HCT116 (cell line): ENCODE measurements at regions not wholly inside any gene's neighbourhood (a gene's known extent, or its start where the extent isn't known, plus 50 kb on each side); places are given as distances from the start of the nearest gene placed in this dataset.

Source experiments
- ATAC-seq: fragments of 200-7000 bp; cut with Tn5 transposase; 2 replicates; pipeline ENCODE4 v1.9.1; 2020; ENCODE audit warnings: mild to moderate bottlenecking, moderate library complexity
- BruUV-seq: library from RNA; stranded (reverse); fragments of 400-500 nt; replicated peaks from 2 replicates; lab custom pipeline; 2021; lab: Mats Ljungman, UMichigan
- CTCF ChIA-PET: fragments of 300-600 bp; sonication (Branson Sonifier 250); formaldehyde crosslinking; loops from one replicate; lab custom pipeline; 2021; ENCODE audit warnings: antibody characterized with exemption; lab: Charles Lee
- POLR2A ChIA-PET: fragments of 300-600, 350-600 bp; sonication (Branson Sonifier 250); formaldehyde crosslinking; loops from one replicate; lab custom pipeline; 2021; ENCODE audit warnings: antibody characterized with exemption; lab: Charles Lee
- RAD21 ChIA-PET, 2 experiments: fragments of 300-600 bp; sonication (Branson Sonifier 250); formaldehyde crosslinking; loops; one replicate each; lab custom pipeline; 2023; ENCODE audit warnings: low total read pairs in 2 of 2; ENCODE audit not compliant: uncharacterized antibody in 2 of 2, unreplicated experiment in 2 of 2, low non-redundant PET in 1 of 2; lab: Charles Lee
- DNase-seq: peaks from one replicate; pipeline ENCODE4 v3.0.0-alpha.2; 2010; ENCODE audit warnings: low read depth, low spot score
- H2AFZ ChIP-seq: fragments of 200-600 bp; shearing (Covaris generic), sonication (generic); 2 replicates; pipeline ENCODE4 v1.6.1; 2017; ENCODE audit warnings: low read depth, mixed run types, mixed read lengths, antibody characterized with exemption, low read length; ENCODE audit not compliant: poor library complexity, severe bottlenecking
- H3K27ac ChIP-seq: 2 replicates; pipeline ENCODE4 v1.5.1; 2012; ENCODE audit warnings: low read depth, low read length
- H3K27me3 ChIP-seq: fragments of 200-600 bp; sonication (generic); 2 replicates; pipeline ENCODE4 v1.6.1; 2016; ENCODE audit warnings: mixed run types, low read length, mixed read lengths; ENCODE audit not compliant: insufficient read depth
- H3K36me3 ChIP-seq, 2 experiments: fragments of 200-500 bp in 1 of 2; fragments of 200-600 bp in 1 of 2; sonication (Bioruptor generic) in 1 of 2; sonication (generic) in 1 of 2; 2 replicates each; pipeline versions ENCODE4 v1.5.1 to v1.6.1; 2014 to 2016; ENCODE audit warnings: low read length in 2 of 2, inconsistent platforms in 1 of 2, mixed read lengths in 1 of 2, mixed run types in 1 of 2; ENCODE audit not compliant: insufficient read depth in 2 of 2, control insufficient read depth in 1 of 2
- H3K4me1 ChIP-seq, 2 experiments: fragments of 200-600 bp in 1 of 2; sonication (generic) in 1 of 2; 2 replicates each; pipeline versions ENCODE4 v1.5.1 to v1.6.1; 2012 to 2017; ENCODE audit warnings: low read length in 2 of 2, inconsistent platforms in 1 of 2, mild to moderate bottlenecking in 1 of 2, mixed read lengths in 1 of 2, mixed run types in 1 of 2, moderate library complexity in 1 of 2; ENCODE audit not compliant: insufficient read depth in 2 of 2, control insufficient read depth in 1 of 2
- H3K4me2 ChIP-seq: fragments of 200-600 bp; sonication (generic); 2 replicates; pipeline ENCODE4 v1.6.1; 2017; ENCODE audit warnings: mixed run types, low read length, mixed read lengths
- H3K4me3 ChIP-seq, 2 experiments: fragments of 200-600 bp in 1 of 2; sonication (generic) in 1 of 2; replicated peaks in 1 of 2; 2 replicates each; pipeline ENCODE4 v1.5.1; 2011 to 2016; ENCODE audit warnings: low read length in 2 of 2, control low read depth in 1 of 2, low read depth in 1 of 2, mild to moderate bottlenecking in 1 of 2, mixed read lengths in 1 of 2, mixed run types in 1 of 2
- H3K79me2 ChIP-seq: fragments of 200-600 bp; sonication (generic); 2 replicates; pipeline ENCODE4 v1.6.1; 2017; ENCODE audit warnings: mild to moderate bottlenecking, mixed run types, low read length, moderate library complexity, mixed read lengths; ENCODE audit not compliant: insufficient read depth
- H3K9ac ChIP-seq: fragments of 200-600 bp; sonication (generic); 2 replicates; pipeline ENCODE4 v1.6.1; 2016; ENCODE audit warnings: low read length, mixed read lengths
- H3K9me2 ChIP-seq: fragments of 200-600 bp; sonication (generic), shearing (Covaris generic); 2 replicates; pipeline ENCODE4 v1.6.1; 2017; ENCODE audit warnings: mixed run types, mild to moderate bottlenecking, moderate library complexity; ENCODE audit not compliant: insufficient read depth
- H3K9me3 ChIP-seq, 2 experiments: fragments of 200-500 bp in 1 of 2; fragments of 200-600 bp in 1 of 2; sonication (Bioruptor generic) in 1 of 2; sonication (generic) in 1 of 2; 2 replicates each; pipeline ENCODE4 v1.6.1; 2014 to 2017; ENCODE audit warnings: low read length in 2 of 2, mixed read lengths in 2 of 2, inconsistent platforms in 1 of 2, low read depth in 1 of 2, mild to moderate bottlenecking in 1 of 2, mixed run types in 1 of 2, moderate library complexity in 1 of 2; ENCODE audit not compliant: control insufficient read depth in 1 of 2, insufficient read depth in 1 of 2
- H4K20me1 ChIP-seq: fragments of 200-600 bp; sonication (generic), shearing (Covaris generic); 2 replicates; pipeline ENCODE4 v1.6.1; 2017; ENCODE audit warnings: mixed run types, mild to moderate bottlenecking, moderate library complexity; ENCODE audit not compliant: insufficient read depth
- CBX3 ChIP-seq: IDR thresholded peaks from 2 replicates; pipeline ENCODE4 v1.6.1; 2012; ENCODE audit warnings: low read depth
- CEBPB ChIP-seq: IDR thresholded peaks from 2 replicates; pipeline ENCODE4 v1.6.1; 2012; ENCODE audit warnings: low read depth
- ELF1 ChIP-seq: IDR thresholded peaks from 2 replicates; pipeline ENCODE4 v1.6.1; 2012; ENCODE audit warnings: low read depth, borderline replicate concordance
- EZH2 ChIP-seq: fragments of 200-600 bp; sonication (generic); IDR thresholded peaks from 2 replicates; pipeline ENCODE4 v1.6.1; 2017; ENCODE audit warnings: antibody characterized with exemption, mixed run types
- JUND ChIP-seq: IDR thresholded peaks from 2 replicates; pipeline ENCODE4 v1.6.1; 2012
- POLR2A ChIP-seq: IDR thresholded peaks from 2 replicates; pipeline ENCODE4 v1.7.0; 2011; ENCODE audit warnings: borderline replicate concordance; ENCODE audit not compliant: insufficient read depth, insufficient read length; ENCODE audit errors: extremely low read depth
- RAD21 ChIP-seq: IDR thresholded peaks from 2 replicates; pipeline ENCODE4 v1.6.1; 2012; ENCODE audit warnings: low read depth, mild to moderate bottlenecking
- SRF ChIP-seq: IDR thresholded peaks from 2 replicates; pipeline ENCODE4 v1.6.1; 2012; ENCODE audit warnings: low read depth
- TCF7L2 ChIP-seq: IDR thresholded peaks from 2 replicates; pipeline ENCODE4 v1.7.0; 2011; ENCODE audit warnings: borderline replicate concordance, inconsistent platforms; ENCODE audit not compliant: insufficient read depth, insufficient read length; ENCODE audit errors: extremely low read depth
- YY1 ChIP-seq: IDR thresholded peaks from 2 replicates; pipeline ENCODE4 v1.6.1; 2011; ENCODE audit warnings: low read length, low read depth, moderate library complexity, mild to moderate bottlenecking; ENCODE audit not compliant: insufficient replicate concordance; ENCODE audit errors: extremely low read depth
- ZNF274 ChIP-seq: fragments of 200-500 bp; sonication (Bioruptor generic); IDR thresholded peaks from 2 replicates; pipeline ENCODE4 v1.6.1; 2014; ENCODE audit warnings: mild to moderate bottlenecking, low read depth, low read length, inconsistent platforms
- intact Hi-C: fragments of 100-400 bp; cut with micrococcal nuclease; formaldehyde crosslinking; loops from 2 replicates; pipeline ENCODE4 v1.10.0; 2022
- TF ChIP-seq, protein P1 (sequence below), 3 experiments: fragments of 200-600 bp in 1 of 3; sonication (generic) in 1 of 3; IDR thresholded peaks in 2 of 3; conservative IDR thresholded peaks in 1 of 3; 2 replicates each; pipeline ENCODE4 v1.5.1; 2012 to 2017; ENCODE audit warnings: low read depth in 2 of 3, low read length in 2 of 3, antibody characterized with exemption in 1 of 3, borderline replicate concordance in 1 of 3, control low read depth in 1 of 3, mild to moderate bottlenecking in 1 of 3, mixed read lengths in 1 of 3, mixed run types in 1 of 3, moderate library complexity in 1 of 3; ENCODE audit not compliant: insufficient read depth in 1 of 3
- TF ChIP-seq, protein P2 (sequence below): IDR thresholded peaks from 2 replicates; pipeline ENCODE4 v1.6.1; 2012; ENCODE audit warnings: low read depth

DNA sequence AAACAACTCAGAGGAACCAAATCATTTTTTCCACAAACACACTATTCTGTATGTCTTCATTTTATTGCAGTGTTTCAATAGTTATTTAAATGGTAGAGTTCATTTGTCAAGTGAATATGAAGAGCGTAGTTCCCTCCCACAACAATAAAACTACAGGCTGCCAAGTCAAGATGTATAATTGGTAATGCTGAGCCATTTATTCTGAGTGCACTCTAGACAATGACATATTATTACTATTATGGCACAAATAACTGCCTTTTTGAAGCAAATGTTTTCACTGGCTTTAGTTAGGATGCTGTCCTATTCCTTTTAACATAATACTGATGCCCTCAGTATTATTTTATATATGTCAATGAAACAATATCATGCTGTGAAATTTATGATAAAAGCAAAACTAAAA lies 102.7 kb upstream of the PCDH15 start:
- Histone ChIP-seq H3K4me1 (no peaks in the 10 kb centered on the region), H2AFZ (no peak overlapping the region), H3K9me2 (no peaks in the 10 kb centered on the region), H3K36me3 (no peaks in the 10 kb centered on the region), H3K9ac (no peak overlapping the region), H3K4me2 (no peak overlapping the region), H3K79me2 (no peaks in the 10 kb centered on the region), H3K27ac (no peak overlapping the region), H4K20me1 (no peaks in the 10 kb centered on the region), H3K27me3 (no peaks in the 10 kb centered on the region), H3K4me3 (no peak overlapping the region), H3K9me3 (peaks cover 3 to 20% of the 10 kb centered on the region in 2 experiments; a peak in 2 of 4 replicates)
- BruUV-seq = no TSS peak
- RAD21 ChIA-PET = no interaction called here
- TF ChIP-seq CBX3 = no peak
- no peak for TF ChIP-seq ELF1
- no peak for TF ChIP-seq EZH2
- TF ChIP-seq JUND = no peak
- no peak for TF ChIP-seq YY1
- intact Hi-C loops = no loop called here
- ATAC-seq (no peak), DNase-seq (no peak)
- CTCF ChIA-PET = no interaction called here
- POLR2A ChIA-PET = no interaction called here

DNA sequence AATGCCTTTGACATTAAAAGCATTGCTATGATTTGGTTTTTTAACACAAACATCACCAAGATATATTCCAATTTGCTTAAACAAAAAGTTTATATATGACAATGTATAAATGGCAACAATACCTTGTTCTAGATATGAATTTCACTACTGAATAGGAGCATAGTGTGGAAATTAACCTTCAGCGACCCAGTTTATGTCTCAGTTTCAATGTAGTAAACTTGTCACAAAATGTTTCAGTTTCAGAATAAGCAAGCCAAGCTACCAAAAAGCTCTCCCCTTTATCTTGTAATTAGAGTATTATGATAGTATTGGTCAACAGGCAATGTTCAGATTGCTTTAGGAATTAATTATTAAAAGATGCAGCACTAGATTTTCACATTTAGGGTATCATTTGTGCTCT lies 99.6 kb upstream of the PCDH15 start:
- BruUV-seq = no TSS peak
- H3K9me2 ChIP-seq = no peaks in the 10 kb centered on the region
- intact Hi-C loops = no loop called here
- no peaks in the 10 kb centered on the region for H4K20me1 ChIP-seq
- no peak overlapping the region for H3K4me2 ChIP-seq
- no peak for DNase-seq
- H3K36me3 ChIP-seq = no peaks in the 10 kb centered on the region
- H3K79me2 ChIP-seq = no peaks in the 10 kb centered on the region
- no peaks in the 10 kb centered on the region for H3K27me3 ChIP-seq
- H3K9me3 ChIP-seq = peaks cover 3 to 20% of the 10 kb centered on the region in 2 experiments; a peak in 2 of 4 replicates
- no peak overlapping the region for H3K27ac ChIP-seq
- ChIA-PET CTCF (no interaction called here), POLR2A (no interaction called here), RAD21 (no interaction called here)
- no peaks in the 10 kb centered on the region for H3K4me1 ChIP-seq
- no peak overlapping the region for H3K9ac ChIP-seq
- H2AFZ ChIP-seq = no peak overlapping the region
- H3K4me3 ChIP-seq = no peak overlapping the region
- no peak for ATAC-seq
- TF ChIP-seq EZH2 (no peak), TCF7L2 (no peak), YY1 (no peak), POLR2A (no peak), ZNF274 (no peak), SRF (no peak), RAD21 (no peak), CEBPB (no peak), CBX3 (no peak)
- TF ChIP-seq, protein P1, sequence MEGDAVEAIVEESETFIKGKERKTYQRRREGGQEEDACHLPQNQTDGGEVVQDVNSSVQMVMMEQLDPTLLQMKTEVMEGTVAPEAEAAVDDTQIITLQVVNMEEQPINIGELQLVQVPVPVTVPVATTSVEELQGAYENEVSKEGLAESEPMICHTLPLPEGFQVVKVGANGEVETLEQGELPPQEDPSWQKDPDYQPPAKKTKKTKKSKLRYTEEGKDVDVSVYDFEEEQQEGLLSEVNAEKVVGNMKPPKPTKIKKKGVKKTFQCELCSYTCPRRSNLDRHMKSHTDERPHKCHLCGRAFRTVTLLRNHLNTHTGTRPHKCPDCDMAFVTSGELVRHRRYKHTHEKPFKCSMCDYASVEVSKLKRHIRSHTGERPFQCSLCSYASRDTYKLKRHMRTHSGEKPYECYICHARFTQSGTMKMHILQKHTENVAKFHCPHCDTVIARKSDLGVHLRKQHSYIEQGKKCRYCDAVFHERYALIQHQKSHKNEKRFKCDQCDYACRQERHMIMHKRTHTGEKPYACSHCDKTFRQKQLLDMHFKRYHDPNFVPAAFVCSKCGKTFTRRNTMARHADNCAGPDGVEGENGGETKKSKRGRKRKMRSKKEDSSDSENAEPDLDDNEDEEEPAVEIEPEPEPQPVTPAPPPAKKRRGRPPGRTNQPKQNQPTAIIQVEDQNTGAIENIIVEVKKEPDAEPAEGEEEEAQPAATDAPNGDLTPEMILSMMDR (IDR thresholded peaks at IDR 0.05 in 2 of 3, conservative IDR thresholded peaks at IDR 0.05 in 1 of 3; ENCODE audit: borderline replicate concordance in 1 of 3, insufficient read depth in 1 of 3, low read depth in 2 of 3, low read length in 2 of 3) = no peak
- TF ChIP-seq, protein P2, sequence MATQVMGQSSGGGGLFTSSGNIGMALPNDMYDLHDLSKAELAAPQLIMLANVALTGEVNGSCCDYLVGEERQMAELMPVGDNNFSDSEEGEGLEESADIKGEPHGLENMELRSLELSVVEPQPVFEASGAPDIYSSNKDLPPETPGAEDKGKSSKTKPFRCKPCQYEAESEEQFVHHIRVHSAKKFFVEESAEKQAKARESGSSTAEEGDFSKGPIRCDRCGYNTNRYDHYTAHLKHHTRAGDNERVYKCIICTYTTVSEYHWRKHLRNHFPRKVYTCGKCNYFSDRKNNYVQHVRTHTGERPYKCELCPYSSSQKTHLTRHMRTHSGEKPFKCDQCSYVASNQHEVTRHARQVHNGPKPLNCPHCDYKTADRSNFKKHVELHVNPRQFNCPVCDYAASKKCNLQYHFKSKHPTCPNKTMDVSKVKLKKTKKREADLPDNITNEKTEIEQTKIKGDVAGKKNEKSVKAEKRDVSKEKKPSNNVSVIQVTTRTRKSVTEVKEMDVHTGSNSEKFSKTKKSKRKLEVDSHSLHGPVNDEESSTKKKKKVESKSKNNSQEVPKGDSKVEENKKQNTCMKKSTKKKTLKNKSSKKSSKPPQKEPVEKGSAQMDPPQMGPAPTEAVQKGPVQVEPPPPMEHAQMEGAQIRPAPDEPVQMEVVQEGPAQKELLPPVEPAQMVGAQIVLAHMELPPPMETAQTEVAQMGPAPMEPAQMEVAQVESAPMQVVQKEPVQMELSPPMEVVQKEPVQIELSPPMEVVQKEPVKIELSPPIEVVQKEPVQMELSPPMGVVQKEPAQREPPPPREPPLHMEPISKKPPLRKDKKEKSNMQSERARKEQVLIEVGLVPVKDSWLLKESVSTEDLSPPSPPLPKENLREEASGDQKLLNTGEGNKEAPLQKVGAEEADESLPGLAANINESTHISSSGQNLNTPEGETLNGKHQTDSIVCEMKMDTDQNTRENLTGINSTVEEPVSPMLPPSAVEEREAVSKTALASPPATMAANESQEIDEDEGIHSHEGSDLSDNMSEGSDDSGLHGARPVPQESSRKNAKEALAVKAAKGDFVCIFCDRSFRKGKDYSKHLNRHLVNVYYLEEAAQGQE = no peak
